HG03575 (cell line): ENCODE measurements at regions not wholly inside any gene's neighbourhood (a gene's known extent, or its start where the extent isn't known, plus 50 kb on each side); places are given as distances from the start of the nearest gene placed in this dataset.

Experiments
- ATAC-seq: cut with Tn5 transposase; IDR thresholded peaks from one replicate; pipeline ENCODE4 v1.9.1; 2021; ENCODE audit not compliant: unreplicated experiment, insufficient number of reproducible peaks, low FRiP score; ENCODE audit errors: extremely low read depth

DNA sequence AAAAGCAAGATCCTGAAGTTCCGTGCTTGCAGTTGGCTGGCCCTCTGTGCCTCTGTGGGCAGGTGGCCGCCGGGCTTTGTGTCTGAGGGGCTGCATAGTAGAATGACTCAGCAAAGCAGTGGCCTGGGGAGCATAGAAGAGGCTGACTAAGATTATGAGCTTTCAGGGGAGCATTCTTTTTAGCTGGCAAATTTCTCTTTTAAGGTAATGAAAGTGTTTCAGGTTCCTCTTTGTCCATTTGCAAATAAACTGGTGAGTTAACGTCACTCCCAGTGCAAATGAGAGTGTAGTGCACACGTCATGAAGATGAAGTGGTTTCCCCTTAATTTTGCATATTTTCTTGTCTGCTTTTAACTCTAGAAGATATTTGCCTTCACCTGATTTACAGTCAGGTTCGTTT is 98.6 kb downstream of the BCL2L11 start:
- peak; percentile 88 for ATAC-seq

DNA sequence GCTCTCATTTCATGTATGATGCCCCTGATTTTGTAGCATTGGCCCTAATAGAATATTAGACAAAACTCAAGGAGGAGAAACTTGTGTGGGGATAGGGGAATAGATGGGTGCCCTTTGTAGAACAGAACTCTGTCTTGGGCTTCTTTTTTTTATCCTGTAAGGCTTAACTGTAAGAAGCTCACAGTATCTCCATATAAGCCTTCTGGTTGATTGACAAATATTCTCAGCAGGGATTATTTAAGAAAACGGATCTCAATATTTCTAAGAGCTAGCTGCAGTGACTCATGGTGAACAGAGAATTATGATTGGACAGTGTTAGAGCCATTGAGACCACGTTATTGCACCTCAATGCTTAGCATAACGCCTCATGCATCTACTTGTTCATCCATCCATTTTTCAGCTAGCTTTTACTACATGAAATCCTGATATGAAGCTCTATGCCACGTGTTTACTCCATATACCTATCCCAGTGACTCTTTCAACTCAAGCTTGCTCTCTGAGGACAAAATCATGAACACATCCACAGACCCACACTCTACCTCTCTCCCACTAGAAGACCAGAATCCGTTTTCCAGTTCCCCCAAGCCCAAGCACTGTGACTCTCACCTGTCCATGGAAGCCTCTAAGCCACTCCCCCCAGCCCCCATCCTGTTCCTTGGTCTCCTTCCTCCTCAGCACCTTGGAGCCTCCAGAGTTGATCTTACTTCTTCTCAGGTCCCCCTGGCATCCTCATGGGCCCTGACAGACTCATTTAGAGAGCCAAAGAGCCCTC is 99.2 kb downstream of the BCL2L11 start:
- ATAC-seq, result no peak

DNA sequence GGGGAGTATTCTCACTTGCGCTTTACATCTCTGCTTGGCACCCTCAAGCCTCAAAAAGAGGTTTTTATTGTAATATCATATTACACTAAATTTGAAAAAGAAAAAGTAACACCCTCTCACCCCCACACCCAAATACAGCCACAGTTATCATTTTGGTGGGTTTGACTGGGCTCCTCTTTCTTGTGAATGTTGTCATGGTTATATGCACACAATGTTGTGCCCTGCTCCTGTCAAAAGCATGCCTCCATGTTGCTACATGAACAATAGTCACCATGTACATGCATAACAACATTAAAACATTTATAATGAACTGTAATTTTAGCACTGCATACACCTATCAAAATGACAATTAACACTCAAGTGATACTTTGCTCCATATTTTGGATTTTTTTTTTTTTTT is 100.2 kb downstream of the BCL2L11 start:
- no peak for ATAC-seq

DNA sequence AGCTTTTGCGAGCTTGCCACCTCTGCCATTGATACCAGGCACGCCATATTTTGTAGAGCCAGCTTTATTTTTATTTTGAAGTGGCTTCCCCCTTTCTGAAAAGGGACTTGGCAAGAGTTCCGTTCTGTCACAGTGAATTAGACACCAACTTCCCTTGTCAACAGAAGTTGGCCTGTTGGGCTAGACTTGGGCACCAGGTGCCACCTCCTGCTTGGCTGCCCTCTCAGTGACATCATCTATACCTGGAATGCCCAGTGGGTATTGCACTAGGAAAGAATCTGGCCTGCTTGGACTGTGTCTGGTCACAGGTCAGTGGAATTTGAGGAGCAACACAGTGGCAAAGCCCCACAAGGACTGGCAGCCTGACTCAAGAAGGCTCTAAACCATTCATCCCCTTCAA is 101.0 kb downstream of the BCL2L11 start:
- ATAC-seq, result no peak

DNA sequence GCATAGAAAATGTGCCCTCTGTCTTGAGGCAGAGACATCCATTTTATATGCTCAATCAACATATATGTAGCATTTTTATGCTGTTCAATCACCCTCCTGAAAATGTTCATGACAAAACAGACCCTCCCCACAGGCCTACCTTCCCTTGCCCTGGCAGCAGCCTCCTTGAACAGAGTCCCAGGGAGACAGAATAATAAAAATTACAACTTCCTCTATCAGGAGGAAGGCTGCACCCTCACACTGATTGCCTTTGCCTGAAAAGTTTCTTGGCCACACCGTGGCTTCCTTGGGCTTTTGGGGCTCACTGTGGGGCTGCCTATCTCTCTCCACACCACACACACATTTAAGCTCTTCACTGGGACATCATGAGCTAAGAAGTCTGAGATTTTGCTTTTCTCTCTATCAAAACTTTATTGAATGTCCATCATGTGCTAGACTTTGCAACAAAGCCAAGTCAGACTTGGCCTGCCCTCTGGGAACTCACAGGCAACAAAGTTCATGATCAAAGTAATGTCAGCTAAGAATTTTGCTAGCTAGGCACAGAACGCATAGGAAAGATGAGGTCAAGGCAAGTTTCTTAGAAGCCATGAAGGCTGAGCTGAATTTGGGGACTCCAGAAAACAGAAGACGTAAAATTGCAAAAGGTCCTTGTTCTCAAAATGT is 101.6 kb downstream of the BCL2L11 start:
- ATAC-seq, result no peak

DNA sequence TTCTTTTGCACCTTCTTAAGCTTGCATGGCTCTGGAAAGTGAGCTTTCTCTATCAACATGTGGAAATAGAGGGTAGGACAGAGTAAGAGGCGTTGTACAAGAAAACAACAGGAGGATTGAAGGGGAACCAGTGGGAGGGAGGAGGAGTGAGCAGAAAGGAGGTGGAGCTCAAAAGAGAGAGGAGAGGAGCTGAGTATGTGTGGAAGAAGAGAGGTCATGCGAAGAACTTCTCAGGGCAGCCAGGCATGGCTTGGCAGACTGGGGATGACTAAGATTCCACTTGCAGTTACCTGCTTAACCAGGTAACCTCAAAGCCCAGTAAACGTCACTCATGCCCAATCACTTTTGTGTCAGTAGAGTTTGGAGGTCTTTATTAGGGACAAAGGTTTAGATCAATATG is 105.1 kb downstream of the BCL2L11 start:
- ATAC-seq, result no peak

DNA sequence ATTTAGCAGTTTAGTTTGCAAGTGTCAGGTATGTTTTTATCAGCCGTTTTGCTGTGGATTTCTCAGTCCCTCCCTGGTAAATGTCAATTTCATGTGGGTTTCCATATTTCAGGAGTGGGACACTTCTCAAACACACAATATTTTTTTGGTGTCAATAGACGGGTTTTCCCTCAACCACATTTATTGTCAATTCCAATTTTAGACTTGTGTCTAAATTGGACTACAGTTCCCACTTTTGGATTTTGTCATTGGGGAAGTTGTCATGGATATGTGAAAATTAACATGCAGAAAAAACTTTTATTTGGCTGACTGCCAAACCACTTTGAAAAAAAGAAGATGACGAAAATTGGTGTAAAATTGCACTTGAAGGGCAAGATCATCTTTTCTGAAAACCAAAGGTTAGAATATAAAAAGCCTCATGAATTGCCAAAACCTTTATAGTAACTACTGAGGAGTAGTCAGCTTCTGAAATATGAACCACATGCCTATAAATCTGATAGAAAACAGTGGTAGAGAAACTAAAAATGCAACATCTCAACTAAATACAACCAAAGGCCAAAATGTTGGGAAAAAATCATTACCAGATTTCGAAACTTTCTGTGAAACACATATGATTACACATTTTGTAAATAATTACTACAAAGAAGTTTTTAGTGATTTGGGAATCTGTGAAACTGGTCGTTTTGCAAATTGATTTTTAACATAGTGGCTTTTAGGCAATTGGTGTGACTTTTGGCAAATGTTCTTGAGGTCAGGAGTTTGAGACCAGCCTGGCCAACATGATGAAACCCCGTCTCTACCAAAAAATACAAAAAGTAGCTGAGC is 106.4 kb downstream of the BCL2L11 start:
- no peak for ATAC-seq

DNA sequence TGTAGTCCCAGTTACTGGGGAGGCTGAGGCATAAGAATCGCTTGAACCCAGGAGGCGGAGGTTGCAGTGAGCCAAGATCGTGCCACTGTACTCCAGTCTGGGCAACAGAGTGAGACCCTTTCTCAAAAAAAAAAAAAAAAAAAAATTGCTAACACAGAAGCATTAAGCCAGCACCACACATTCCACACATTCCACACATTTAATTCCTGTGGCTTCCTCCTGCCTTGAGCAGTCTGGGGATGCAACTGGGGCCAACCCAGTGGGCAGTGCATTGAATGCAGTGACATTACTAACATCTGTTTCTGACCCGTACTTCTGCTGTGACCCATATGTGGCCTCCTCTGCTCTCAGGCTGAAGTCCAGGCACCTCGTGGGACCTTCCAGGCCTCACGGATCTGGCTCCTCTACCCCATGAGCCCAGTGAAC is 107.0 kb downstream of the BCL2L11 start:
- ATAC-seq, result no peak

DNA sequence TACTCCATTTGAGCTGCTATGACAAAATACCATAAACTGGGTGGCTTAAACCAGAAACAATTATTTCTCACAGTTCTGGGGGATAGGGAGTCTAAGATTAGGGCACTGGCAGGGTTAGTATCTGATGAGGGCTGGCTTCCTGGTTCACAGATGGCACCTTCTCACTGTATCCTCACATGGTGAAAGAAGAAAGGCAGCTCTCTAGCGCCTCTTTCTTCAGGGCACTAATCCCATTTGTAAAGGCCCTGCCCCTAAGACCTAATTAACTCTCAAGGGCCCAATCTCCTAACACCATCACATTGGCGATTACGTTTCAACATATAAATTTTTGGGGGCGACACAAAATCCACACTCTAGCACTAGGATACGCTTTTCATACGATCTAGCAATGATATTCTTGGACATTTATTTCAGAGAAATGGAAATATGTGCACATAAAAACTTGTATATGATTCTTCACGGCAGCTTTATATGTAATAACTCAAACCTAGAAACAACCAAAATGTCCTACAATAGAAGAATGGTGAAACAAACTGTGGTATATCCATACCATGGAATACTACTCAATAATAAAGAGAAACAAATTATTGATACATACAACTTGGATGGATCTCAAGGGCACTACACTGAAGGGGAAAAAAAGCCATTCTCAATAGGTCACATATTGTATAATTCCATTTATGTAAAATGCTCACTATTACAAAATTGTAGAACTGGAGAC is 111.0 kb downstream of the BCL2L11 start:
- no peak for ATAC-seq

DNA sequence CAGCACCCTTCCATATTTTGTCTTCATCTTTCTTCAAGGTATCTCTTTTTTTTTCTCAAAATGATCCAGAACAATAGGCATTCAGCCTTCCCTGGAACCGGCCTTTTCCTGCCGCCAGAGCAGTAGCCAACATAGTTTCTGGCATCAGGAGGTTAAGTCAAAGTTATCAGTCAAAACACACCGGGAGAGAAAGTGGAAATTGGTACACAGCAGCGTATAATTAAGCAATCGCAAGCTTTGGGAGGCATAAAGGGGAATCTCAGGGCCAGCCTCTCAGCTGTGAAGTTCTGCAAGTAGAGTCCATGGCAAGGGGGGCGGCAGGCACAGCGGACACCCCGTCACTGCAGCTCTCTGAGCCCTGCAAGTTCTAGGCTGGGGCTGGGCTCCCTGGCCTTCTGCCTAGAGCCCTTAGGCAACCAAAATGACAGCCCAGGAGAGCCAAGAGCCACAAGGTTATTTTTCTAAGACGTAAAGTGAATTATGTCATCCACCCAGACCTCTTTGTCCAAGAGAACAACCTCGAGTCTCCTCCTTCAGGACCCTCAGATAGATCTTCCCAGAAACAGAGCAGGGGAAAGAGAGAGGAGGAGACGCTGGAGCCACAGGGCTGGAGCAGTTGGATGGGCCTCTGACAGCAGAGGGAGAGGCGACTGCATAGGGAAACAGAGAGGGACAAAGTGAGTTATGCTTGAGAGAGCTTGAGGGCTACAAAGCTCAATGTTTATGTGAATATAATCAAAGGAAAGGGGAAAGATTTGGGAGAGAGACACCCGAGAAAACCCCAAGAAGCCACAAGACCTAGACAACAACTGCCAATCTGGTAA is 114.7 kb downstream of the BCL2L11 start:
- ATAC-seq, result no peak

DNA sequence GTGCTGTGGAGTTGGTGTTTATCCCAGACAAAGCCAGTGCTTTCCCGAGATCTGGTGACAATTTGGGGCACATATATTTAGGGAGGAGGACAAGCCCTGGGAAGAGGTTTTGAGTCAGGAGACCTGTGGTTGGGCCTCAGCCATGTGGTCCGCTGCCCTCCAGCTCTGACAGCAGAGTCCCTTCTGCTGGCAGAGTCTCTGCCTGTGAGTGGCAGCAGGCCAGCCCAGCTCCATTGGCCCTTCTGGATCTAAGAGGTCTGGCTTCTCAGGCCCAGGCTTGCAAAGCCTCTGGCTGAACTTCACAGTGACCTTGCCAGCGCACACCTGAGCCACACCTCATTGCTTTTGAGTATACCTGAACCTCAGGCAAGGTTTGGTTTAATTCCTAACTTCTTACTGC is 115.3 kb downstream of the BCL2L11 start:
- no peak for ATAC-seq

DNA sequence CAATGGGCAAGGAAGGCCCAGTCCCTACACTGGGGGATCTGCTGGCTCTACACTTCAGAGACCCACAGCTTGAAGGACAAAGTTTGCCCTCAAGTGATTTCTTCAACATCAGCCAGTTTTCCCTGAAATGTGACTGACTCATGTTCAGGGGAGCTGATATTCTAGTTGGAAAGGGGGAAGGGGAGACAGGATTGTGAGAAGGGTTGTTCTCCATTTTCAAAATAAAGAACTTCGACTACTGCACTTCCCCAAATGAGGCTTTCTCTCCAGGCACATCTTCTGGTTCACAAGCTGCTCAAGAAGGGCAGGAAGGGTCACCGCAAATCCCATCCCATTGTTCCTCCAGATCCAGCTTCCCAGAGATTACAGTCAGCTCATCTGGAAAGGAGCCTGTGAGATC is 117.6 kb downstream of the BCL2L11 start:
- ATAC-seq, result no peak

DNA sequence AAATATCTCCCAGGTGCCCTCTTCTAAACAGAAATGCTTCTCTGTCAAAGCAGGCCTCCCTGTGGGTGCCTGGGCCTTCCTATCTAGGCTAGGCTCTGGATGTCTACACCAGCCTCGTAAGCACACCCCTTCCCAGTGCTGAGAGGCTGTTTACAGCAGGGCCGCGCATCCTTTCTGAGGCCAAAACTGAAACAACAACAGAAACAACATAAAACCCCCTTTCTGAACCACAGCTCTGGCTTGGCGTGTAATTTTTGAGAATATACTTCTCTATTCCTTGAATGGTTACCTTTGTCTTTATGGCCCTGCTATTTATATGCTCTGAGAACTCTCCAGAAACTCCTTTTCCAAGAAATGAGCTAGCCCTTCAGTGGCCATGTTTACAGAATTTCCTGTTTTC is 118.4 kb downstream of the BCL2L11 start:
- ATAC-seq, result peak; percentile 58

DNA sequence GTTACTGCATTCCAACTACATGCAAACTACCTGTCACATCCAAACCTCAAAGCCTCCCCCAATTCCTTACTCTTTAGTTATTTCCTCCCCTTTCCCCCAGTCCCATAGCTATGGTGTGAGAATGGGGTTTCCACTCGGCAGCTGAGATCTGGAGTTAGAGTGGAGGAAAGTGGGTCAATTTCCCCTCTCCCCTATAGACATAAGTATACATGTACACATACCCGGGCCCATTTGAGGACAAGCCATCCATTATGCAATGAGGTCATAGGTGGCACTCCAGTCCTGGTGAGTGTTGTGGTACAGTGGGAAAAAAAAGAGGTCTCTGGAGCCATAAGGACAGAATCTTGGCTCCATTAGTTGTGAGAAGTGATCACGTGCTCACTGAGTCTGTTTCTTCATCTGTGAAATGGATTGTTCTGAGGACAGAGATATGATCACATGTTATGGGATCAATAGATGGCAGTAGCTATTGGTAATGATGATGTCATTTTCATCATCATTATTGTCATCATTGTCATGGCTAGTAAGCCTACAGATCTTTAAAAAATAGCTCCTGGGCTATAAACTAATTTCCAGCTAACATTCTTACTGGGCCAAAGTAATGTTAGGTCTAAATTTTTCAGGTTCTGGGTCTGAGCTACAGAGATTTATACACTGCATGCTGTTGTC is 119.0 kb downstream of the BCL2L11 start:
- ATAC-seq, result no peak

DNA sequence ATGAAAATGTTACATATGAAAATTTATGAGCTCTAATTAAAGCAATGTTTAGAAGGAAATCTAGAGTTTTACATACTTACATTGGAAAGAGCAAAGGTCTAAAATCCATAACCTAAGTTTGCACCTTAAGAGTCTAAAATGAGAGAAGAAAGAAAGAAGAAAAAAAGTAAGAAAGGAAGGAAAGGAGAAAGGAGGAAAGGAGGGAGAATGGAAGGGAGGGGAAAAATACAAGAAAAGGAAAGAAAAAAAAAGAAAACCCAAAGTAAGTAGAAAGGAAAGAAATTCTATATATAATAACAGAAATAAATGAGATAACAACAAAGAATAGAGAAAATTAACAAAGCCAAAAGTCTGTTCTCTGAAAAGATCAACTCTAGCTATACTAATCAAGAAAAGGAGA is 122.6 kb downstream of the BCL2L11 start:
- ATAC-seq, result no peak

DNA sequence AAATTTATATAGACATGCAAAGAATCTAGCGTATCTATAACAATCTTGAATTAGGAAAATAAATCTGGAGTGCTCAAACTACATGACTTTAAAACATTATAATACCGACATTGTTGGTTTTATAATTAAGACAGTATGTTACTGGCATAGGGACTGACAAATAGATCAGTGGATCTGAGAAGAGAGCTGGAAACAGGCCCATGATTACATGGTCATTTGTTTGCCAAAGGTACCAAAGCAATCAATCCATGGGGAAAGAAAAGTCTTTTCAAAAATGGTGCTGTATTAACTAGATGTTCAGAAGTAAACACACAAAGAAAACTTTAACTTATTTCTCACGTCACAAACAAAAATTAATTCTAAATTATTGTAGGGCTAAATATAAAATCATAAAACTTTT is 124.2 kb downstream of the BCL2L11 start:
- ATAC-seq, result no peak

DNA sequence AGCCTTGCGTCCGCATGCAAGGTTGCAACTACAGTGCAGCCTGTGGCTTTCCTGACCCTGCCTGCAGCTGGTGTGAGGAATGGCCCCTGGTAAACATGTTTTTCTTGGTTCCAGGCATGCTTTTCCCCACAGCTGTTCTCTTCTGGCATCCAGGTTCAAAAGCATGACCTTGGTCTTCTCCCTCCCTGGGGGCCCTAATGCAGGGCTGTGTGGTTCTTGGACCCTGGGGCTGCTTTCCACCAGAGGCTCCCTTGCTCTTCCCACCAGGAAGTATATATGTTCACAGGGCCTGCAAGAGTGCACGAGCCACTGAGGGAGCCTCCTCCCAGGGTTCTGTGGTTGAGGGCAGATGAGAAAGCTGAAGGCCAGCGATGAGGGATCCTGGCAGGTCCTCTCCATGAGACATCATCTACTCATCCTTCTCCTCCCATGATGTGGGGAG is 125.9 kb downstream of the BCL2L11 start:
- no peak for ATAC-seq

DNA sequence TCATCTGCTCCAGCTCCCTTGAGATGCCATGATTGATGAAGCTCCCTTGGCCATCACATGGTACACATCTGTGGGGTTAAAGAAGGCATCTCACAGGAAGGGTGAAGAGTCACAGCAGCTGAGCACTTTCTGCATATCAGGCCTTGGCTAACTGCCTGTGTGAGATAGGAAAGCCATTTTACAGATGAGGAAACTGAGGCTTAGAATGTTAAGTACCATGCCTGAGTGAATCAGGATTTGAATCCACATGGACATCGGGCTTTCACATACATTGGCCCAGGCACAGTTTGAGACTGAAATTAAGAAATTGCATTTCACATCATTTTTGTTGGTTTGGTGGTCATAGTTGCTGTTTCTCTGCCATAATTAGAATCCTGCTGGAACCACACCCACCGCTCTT is 126.8 kb downstream of the BCL2L11 start:
- ATAC-seq, result no peak
